K562 (cell line): ENCODE measurements at regions not wholly inside any gene's neighbourhood (a gene's known extent, or its start where the extent isn't known, plus 50 kb on each side); places are given as distances from the start of the nearest gene placed in this dataset.

Experiments used
- ATAC-seq: fragments of 200-7000 bp; cut with Tn5 transposase; 3 replicates; pipeline ENCODE4 v1.9.1; 2020; ENCODE audit warnings: moderate library complexity
- BruUV-seq: library from RNA; stranded (reverse); fragments of 400-500 nt; replicated peaks from 2 replicates; lab custom pipeline; 2021; lab: Mats Ljungman, UMichigan
- CTCF ChIA-PET: fragments of 300-600 bp; formaldehyde crosslinking; extraction: SDS; loops from one replicate; lab custom pipeline; 2021; ENCODE audit warnings: low intra/inter-chr PET ratio; lab: Yijun Ruan, JAX
- POLR2A ChIA-PET: fragments of 300-600, 350-650 bp; sonication (Branson Sonifier 250); formaldehyde crosslinking; extraction: SDS; loops from one replicate; lab custom pipeline; 2021; ENCODE audit warnings: antibody characterized with exemption, inconsistent platforms; lab: Yijun Ruan, JAX
- DNase-seq, 4 experiments: peaks; one replicate each; pipeline versions ENCODE4 v3.0.0 to v3.0.0-alpha.2; 2011 to 2018; ENCODE audit warnings: low spot score in 3 of 4, mixed read lengths in 3 of 4; ENCODE audit errors: extremely low read depth in 1 of 4
- FAIRE-seq: peaks from 2 replicates; lab custom pipeline; 2011; peaks lifted over from hg19 to GRCh38; lab: Jason Lieb, UNC
- H2AFZ ChIP-seq: 2 replicates; pipeline ENCODE4 v1.6.0; 2011; ENCODE audit warnings: low read depth, low read length, control low read depth, inconsistent platforms
- H3K27ac ChIP-seq: fragments of 200-600 bp; 3 replicates; pipeline ENCODE4 v1.8.0; 2011; ENCODE audit warnings: low read depth, mild to moderate bottlenecking, control low read depth, inconsistent platforms, low read length, moderate library complexity, mixed read lengths; ENCODE audit errors: extremely low read depth
- H3K27me3 ChIP-seq, 2 experiments: fragments of 300-600 bp in 1 of 2; 2 replicates in 1 of 2; 3 replicates in 1 of 2; pipeline versions ENCODE4 v1.6.0 to v1.8.0; 2011; ENCODE audit warnings: inconsistent platforms in 2 of 2, low read length in 2 of 2, mild to moderate bottlenecking in 1 of 2, mixed read lengths in 1 of 2, moderate library complexity in 1 of 2; ENCODE audit not compliant: control insufficient read depth in 2 of 2, insufficient read depth in 2 of 2
- H3K36me3 ChIP-seq: fragments of 300-600 bp; 3 replicates; pipeline ENCODE4 v1.8.0; 2011; ENCODE audit warnings: mild to moderate bottlenecking, low read length, inconsistent platforms; ENCODE audit not compliant: control insufficient read depth, insufficient read depth
- H3K4me1 ChIP-seq, 2 experiments: fragments of 200-600 bp in 1 of 2; replicated peaks in 1 of 2; 2 replicates in 1 of 2; 3 replicates in 1 of 2; pipeline versions ENCODE4 v1.5.1 to v1.8.0; 2011; ENCODE audit warnings: inconsistent platforms in 2 of 2, low read length in 2 of 2, mild to moderate bottlenecking in 1 of 2, mixed read lengths in 1 of 2, moderate library complexity in 1 of 2; ENCODE audit not compliant: control insufficient read depth in 2 of 2, insufficient read depth in 2 of 2
- H3K4me2 ChIP-seq: 2 replicates; pipeline ENCODE4 v1.6.1; 2011; ENCODE audit warnings: low read length, control low read depth, inconsistent platforms, mixed read lengths; ENCODE audit not compliant: insufficient read depth
- H3K4me3 ChIP-seq: fragments of 200-600 bp; sonication (generic), shearing (Covaris generic); 2 replicates; pipeline ENCODE4 v1.5.1; 2016; ENCODE audit warnings: control low read depth, inconsistent platforms
- H3K79me2 ChIP-seq: fragments of 200-600 bp; 3 replicates; pipeline ENCODE4 v1.8.0; 2011; ENCODE audit warnings: low read length, inconsistent platforms; ENCODE audit not compliant: control insufficient read depth, insufficient read depth
- H3K9ac ChIP-seq, 2 experiments: 2 replicates each; pipeline versions ENCODE4 v1.6.0 to v1.6.1; 2011; ENCODE audit warnings: low read depth in 2 of 2, low read length in 2 of 2, control low read depth in 1 of 2, inconsistent platforms in 1 of 2, mild to moderate bottlenecking in 1 of 2, mixed read lengths in 1 of 2; ENCODE audit not compliant: insufficient read depth in 1 of 2
- H3K9me1 ChIP-seq: one replicate; pipeline ENCODE4 v1.6.0; 2011; ENCODE audit warnings: inconsistent platforms, mild to moderate bottlenecking, low read length, moderate library complexity; ENCODE audit not compliant: control insufficient read depth, insufficient read depth
- H3K9me3 ChIP-seq: replicated peaks from 2 replicates; pipeline ENCODE4 v1.5.1; 2011; ENCODE audit warnings: low read depth, low read length, inconsistent platforms; ENCODE audit not compliant: control insufficient read depth, insufficient read depth
- H4K20me1 ChIP-seq: replicated peaks from 2 replicates; pipeline ENCODE4 v1.6.1; 2011; ENCODE audit warnings: low read length, inconsistent platforms, mixed read lengths; ENCODE audit not compliant: control insufficient read depth, insufficient read depth
- NFYB ChIP-seq: IDR thresholded peaks from 2 replicates; pipeline ENCODE4 v1.6.1; 2011; ENCODE audit warnings: mild to moderate bottlenecking, moderate library complexity; ENCODE audit not compliant: insufficient read length; ENCODE audit errors: extremely low read depth
- NR2C1 ChIP-seq, 2 experiments: fragments of 450-650 bp; IDR thresholded peaks; 2 replicates each; pipeline ENCODE4 v1.6.1; 2017; ENCODE audit warnings: mild to moderate bottlenecking in 2 of 2, antibody characterized with exemption in 1 of 2, inconsistent platforms in 1 of 2, missing compliant biosample characterization in 1 of 2, missing genetic modification characterization in 1 of 2
- PTTG1 ChIP-seq: fragments of 450-650 bp; IDR thresholded peaks from 2 replicates; pipeline ENCODE4 v1.6.1; 2016; ENCODE audit warnings: low read depth, mild to moderate bottlenecking, missing genetic modification characterization, missing compliant biosample characterization
- SNRNP70 ChIP-seq: fragments of 200-400 bp; formaldehyde crosslinking; optimal IDR thresholded peaks from 2 replicates; pipeline ENCODE3; 2017; ENCODE audit warnings: low read depth, low read length
- ZNF140 ChIP-seq: fragments of 250-450 bp; sonication (Bioruptor Pico); IDR thresholded peaks from 2 replicates; pipeline ENCODE4 v1.8.0; 2021; ENCODE audit warnings: moderate library complexity, mild to moderate bottlenecking, inconsistent platforms
- ZNF143 ChIP-seq: sonication (generic); formaldehyde crosslinking; IDR thresholded peaks from 2 replicates; pipeline ENCODE4 v1.9.0; 2022; ENCODE audit warnings: mild to moderate bottlenecking, missing genetic modification reagents
- WGBS: fragments of 100-300 bp; shearing (Covaris generic); methylation state at CpG from one replicate; pipeline ENCODE4 v1.1.6; 2016; ENCODE audit warnings: low coverage, mixed read lengths; ENCODE audit not compliant: insufficient coverage; ENCODE audit errors: missing lambda C conversion rate; 5-methylcytosine and 5-hydroxymethylcytosine counted together
- in situ Hi-C: fragments of 300-500 bp; cut with MboI; formaldehyde crosslinking; loops from 4 replicates; pipeline ENCODE4 v1.15.0; 2018; ENCODE audit warnings: inconsistent platforms, mixed read lengths
- intact Hi-C: fragments of 100-400 bp; cut with micrococcal nuclease; formaldehyde crosslinking; loops from 2 replicates; pipeline ENCODE4 v1.14.2; 2022
- TF ChIP-seq, protein P1 (sequence below): fragments of 450-650 bp; IDR thresholded peaks from 2 replicates; pipeline ENCODE4 v1.6.1; 2017; ENCODE audit warnings: antibody characterized with exemption, mild to moderate bottlenecking

DNA sequence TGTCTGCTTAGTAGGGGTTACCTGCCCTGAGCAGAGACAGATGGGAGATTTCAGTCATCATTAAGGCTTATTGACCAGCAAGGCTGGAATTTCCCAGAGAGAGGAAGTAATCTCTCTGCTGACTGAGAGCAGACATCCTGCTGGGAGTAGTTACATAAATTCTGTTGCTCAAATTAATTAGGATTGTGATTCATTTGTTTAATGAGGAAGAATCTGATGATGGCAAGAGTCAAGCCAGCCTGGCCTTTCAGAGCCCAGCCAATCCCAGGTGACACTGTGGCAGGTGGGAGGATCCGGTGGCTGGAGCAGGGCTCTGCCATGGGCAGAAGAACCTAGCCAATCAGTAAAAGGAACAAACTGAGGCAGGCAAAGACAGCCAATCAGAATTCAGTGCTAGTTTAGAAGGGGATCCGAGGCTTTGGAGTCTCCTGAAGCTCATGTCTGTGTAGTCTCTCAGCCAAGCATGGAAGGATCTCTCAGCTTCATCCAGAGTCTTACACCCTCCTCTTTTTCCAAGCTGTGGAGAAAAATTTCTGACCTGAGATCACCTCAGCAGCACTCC, 61.2 kb upstream of the CHST1 start:
- TF ChIP-seq SNRNP70 (no peak), ZNF143 (no peak), NFYB (peak; percentile 23), ZNF140 (CRISPR knock-in tag) (no peak), PTTG1 (no peak), NR2C1 (IDR thresholded peaks at IDR 0.05) (no peak), NR2C1 (tag; IDR thresholded peaks at IDR 0.05) (no peak)
- TF ChIP-seq, protein P1, sequence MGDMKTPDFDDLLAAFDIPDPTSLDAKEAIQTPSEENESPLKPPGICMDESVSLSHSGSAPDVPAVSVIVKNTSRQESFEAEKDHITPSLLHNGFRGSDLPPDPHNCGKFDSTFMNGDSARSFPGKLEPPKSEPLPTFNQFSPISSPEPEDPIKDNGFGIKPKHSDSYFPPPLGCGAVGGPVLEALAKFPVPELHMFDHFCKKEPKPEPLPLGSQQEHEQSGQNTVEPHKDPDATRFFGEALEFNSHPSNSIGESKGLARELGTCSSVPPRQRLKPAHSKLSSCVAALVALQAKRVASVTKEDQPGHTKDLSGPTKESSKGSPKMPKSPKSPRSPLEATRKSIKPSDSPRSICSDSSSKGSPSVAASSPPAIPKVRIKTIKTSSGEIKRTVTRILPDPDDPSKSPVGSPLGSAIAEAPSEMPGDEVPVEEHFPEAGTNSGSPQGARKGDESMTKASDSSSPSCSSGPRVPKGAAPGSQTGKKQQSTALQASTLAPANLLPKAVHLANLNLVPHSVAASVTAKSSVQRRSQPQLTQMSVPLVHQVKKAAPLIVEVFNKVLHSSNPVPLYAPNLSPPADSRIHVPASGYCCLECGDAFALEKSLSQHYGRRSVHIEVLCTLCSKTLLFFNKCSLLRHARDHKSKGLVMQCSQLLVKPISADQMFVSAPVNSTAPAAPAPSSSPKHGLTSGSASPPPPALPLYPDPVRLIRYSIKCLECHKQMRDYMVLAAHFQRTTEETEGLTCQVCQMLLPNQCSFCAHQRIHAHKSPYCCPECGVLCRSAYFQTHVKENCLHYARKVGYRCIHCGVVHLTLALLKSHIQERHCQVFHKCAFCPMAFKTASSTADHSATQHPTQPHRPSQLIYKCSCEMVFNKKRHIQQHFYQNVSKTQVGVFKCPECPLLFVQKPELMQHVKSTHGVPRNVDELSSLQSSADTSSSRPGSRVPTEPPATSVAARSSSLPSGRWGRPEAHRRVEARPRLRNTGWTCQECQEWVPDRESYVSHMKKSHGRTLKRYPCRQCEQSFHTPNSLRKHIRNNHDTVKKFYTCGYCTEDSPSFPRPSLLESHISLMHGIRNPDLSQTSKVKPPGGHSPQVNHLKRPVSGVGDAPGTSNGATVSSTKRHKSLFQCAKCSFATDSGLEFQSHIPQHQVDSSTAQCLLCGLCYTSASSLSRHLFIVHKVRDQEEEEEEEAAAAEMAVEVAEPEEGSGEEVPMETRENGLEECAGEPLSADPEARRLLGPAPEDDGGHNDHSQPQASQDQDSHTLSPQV: no peak
- TF ChIP-seq, all 486 proteins: peak for 1
- H3K9me3 ChIP-seq: no peaks in the 10 kb centered on the region
- no TSS peak for BruUV-seq
- no peaks in the 10 kb centered on the region for H3K79me2 ChIP-seq
- no peak for FAIRE-seq
- no peak overlapping the region for H3K4me2 ChIP-seq
- H3K27ac ChIP-seq: no peak overlapping the region
- no peak overlapping the region for H2AFZ ChIP-seq
- no peak overlapping the region for H3K4me3 ChIP-seq
- H3K36me3 ChIP-seq: no peaks in the 10 kb centered on the region
- H4K20me1 ChIP-seq: no peaks in the 10 kb centered on the region; the same call in 1 of the 2 replicates
- ATAC-seq: no peak
- in situ Hi-C loops (no loop called here), intact Hi-C loops (no loop called here)
- POLR2A ChIA-PET: no interaction called here
- 0% methylated on average over 2 of the region's 2 CpGs for WGBS
- no peaks in the 10 kb centered on the region for H3K4me1 ChIP-seq
- no peaks in the 10 kb centered on the region for H3K9me1 ChIP-seq
- H3K9ac ChIP-seq: no peak overlapping the region
- H3K27me3 ChIP-seq: peaks cover 3 to 28% of the 10 kb centered on the region in 2 experiments; a peak in 4 of 5 replicates
- CTCF ChIA-PET: no interaction called here
- DNase-seq: no peak
